NCI-H510A (cell line): ENCODE measurements at regions not wholly inside any gene's neighbourhood (a gene's known extent, or its start where the extent isn't known, plus 50 kb on each side); places are given as distances from the start of the nearest gene placed in this dataset.
"Not testable (repeated sequence)": the region's sequence is repeated elsewhere in the genome, so short reads cannot be mapped to it uniquely, and the experiment has no call there.

Experiments
- DNase-seq: peaks from one replicate; lab custom pipeline; 2025; lab: John Stamatoyannopoulos, UW

GRCh38 chr16:16448423-16448822, 69.5 kb downstream of the NPIPA7 start:
- DNase-seq = not testable (repeated sequence)

- DNase-seq = not testable (repeated sequence)
Observed at GRCh38 chr16:16449712-16450237, 70.8 kb downstream of the NPIPA7 start.

GRCh38 chr16:16451721-16452410, 72.9 kb downstream of the NPIPA7 start:
- DNase-seq = not testable (repeated sequence)

- not testable (repeated sequence) for DNase-seq
Observed at GRCh38 chr16:16458579-16458978, 79.6 kb downstream of the NPIPA7 start.

GRCh38 chr16:16463792-16464191, 84.9 kb downstream of the NPIPA7 start:
- DNase-seq = not testable (repeated sequence)

- DNase-seq = not testable (repeated sequence)
Observed at GRCh38 chr16:16488919-16489318, 110.0 kb downstream of the NPIPA7 start.

GRCh38 chr16:16489466-16489865, 110.5 kb downstream of the NPIPA7 start:
- not testable (repeated sequence) for DNase-seq

- not testable (repeated sequence) for DNase-seq
Observed at GRCh38 chr16:16494114-16494513, 115.2 kb downstream of the NPIPA7 start.

GRCh38 chr16:16494998-16495397, 116.1 kb downstream of the NPIPA7 start:
- DNase-seq = not testable (repeated sequence)

GRCh38 chr16:16499875-16500274, 120.9 kb downstream of the NPIPA7 start:
- not testable (repeated sequence) for DNase-seq

- not testable (repeated sequence) for DNase-seq
Observed at GRCh38 chr16:16507041-16507440, 128.1 kb downstream of the NPIPA7 start.

- not testable (repeated sequence) for DNase-seq
Observed at GRCh38 chr16:16508344-16508743, 129.4 kb downstream of the NPIPA7 start.

- not testable (repeated sequence) for DNase-seq
Observed at GRCh38 chr16:16519395-16519794, 140.5 kb downstream of the NPIPA7 start.

GRCh38 chr16:16521239-16522002, 142.5 kb downstream of the NPIPA7 start:
- not testable (repeated sequence) for DNase-seq

- DNase-seq = not testable (repeated sequence)
Observed at GRCh38 chr16:16526998-16527397, 148.1 kb downstream of the NPIPA7 start.

GRCh38 chr16:16530744-16531143, 151.8 kb downstream of the NPIPA7 start:
- not testable (repeated sequence) for DNase-seq

- not testable (repeated sequence) for DNase-seq
Observed at GRCh38 chr16:16535565-16535964, 156.6 kb downstream of the NPIPA7 start.

- not testable (repeated sequence) for DNase-seq
Observed at GRCh38 chr16:16536151-16536550, 157.2 kb downstream of the NPIPA7 start.

- DNase-seq = not testable (repeated sequence)
Observed at GRCh38 chr16:16549710-16550109, 170.8 kb downstream of the NPIPA7 start.

- not testable (repeated sequence) for DNase-seq
Observed at GRCh38 chr16:16550824-16551223, 171.9 kb downstream of the NPIPA7 start.

- DNase-seq = not testable (repeated sequence)
Observed at GRCh38 chr16:16552819-16553340, 173.9 kb downstream of the NPIPA7 start.

GRCh38 chr16:16559179-16559740, 180.3 kb downstream of the NPIPA7 start:
- not testable (repeated sequence) for DNase-seq
